HG03095 (cell line): ENCODE measurements at regions not wholly inside any gene's neighbourhood (a gene's known extent, or its start where the extent isn't known, plus 50 kb on each side); places are given as distances from the start of the nearest gene placed in this dataset.

Experiments used
- ATAC-seq: cut with Tn5 transposase; IDR thresholded peaks from one replicate; pipeline ENCODE4 v1.9.1; 2021; ENCODE audit warnings: moderate library complexity; ENCODE audit not compliant: unreplicated experiment

DNA sequence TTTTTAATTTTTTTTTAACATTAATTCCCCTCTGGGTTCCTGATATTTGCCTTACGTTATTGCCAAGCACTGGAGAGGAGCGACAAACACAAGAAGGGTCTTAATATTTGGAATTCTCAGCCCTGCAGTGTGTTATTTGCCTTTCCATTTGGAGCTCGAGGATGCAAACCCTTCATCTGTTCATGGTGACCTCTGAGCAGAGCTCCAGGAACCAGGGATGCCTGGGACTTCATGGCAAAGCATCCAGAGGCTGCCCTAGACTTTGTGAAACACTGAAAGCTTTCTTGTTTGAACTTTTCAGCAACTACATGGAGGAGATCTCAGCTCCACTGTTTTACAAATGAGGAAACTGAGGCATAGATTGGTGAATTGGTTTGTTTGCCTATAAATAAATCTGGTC, 254.2 kb downstream of the CBLN1 start:
- ATAC-seq, result no peak

DNA sequence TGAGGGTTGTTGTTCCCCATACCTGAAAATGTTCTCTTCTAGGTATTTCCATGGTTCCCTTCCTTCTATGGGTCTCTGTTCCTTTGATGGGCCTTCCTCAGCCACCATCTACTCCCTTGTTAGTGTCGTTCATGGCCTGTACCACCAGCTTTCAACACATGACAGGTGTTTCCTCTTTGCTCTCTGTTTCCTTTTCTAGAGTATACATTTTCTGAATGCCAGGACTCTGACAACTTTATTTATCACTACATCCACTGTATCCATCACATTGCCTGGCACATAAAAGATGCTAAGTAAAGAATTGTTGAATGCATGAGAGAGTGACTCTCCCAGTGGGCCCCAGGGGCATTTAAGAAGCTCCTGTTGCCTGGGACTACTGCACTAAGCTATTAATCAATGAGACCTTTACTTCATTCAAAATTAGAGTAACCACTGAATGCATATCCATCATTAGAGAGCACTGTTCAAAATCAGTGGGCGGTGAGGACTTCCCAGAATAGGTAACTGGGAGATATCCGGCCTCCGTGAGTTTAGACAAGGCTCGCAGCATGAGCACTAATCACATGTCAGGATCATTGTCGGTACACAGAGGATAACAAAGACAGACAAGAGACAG, 255.0 kb downstream of the CBLN1 start:
- no peak for ATAC-seq

DNA sequence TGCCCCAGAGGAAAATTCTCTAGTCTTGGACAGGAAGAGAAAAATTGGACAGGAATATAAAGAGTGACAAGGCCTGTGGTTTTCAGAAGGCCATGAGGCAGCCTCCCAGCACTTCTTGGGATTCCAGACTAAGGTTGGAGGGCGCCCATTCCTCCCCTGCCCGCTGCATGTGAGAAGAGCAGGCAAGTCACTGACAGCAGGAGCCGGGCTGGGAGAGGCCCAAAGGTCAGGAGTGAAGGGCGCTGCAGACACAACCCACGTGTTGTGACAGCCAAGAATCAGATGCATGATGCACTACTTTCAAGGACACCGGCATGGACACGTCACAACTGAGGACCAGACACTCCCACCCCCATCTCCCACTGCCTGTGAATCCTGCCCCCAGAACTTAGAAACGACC, 256.7 kb downstream of the CBLN1 start:
- ATAC-seq, result no peak

DNA sequence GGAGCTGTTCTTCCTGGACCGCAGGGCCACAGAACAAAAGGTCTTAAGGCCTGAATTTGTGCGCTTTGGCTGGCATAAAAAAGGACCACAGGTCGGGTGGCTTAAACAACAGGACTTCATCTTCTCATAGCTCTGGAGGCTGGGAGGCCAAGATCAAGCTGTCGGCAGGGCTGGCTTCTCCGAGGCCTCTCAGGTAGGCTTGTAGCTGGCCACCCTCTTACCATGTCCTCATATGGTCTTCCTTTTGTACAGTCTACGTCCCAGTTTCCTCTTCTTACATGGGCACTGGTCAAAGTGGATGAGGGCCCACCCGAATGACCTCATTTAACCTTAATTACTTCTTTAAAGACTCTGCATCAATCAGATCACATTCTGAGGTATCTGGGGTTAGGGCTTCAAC, 257.6 kb downstream of the CBLN1 start:
- ATAC-seq, result no peak

DNA sequence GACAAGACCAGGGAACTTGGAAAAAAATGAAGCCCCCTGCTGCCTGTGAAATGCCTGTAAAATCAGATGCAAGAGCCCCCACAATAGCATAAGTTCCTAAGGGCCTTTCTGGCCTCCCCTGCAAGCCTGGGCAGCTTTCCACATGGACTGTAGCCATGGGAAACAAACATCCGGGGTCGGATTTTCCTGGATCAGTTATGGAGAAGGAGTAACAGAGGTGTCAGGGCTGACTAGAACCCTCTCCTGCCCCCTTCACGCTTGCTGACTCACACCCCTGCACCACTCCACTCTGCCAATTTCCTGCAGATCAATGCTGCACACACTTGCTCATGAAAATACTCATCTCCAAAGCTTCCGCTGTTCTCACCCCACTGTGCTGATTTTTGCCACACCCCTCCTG, 258.6 kb downstream of the CBLN1 start:
- ATAC-seq, result no peak

DNA sequence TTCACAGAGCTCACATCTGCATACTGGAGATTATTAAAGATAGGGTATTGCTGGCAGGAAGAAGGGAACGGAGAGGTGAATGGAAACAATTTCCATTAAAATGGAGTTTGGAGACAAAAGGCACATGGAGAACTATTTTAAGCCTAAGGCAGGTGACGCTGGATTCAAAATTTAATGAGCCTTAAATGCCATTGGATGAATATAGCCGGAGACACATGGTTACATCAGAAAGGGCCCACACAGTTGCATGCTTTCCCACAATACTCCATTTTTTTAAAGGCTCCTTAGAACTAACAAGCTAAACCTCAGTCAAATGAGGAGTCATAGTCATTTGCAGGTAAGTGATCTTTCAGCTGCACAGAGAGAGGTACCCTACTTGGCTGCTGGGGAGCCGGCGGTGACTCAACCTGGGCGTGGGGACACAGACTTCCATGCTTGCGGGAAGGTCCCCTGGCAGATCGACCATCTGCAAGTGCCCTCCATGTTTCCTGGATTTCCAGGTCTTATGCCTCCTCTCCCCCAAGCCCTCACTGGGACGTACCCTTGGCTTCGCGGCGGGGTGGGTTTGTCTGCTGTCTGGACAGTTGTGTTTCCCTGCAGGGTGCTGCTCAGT, 259.2 kb downstream of the CBLN1 start:
- ATAC-seq, result no peak

DNA sequence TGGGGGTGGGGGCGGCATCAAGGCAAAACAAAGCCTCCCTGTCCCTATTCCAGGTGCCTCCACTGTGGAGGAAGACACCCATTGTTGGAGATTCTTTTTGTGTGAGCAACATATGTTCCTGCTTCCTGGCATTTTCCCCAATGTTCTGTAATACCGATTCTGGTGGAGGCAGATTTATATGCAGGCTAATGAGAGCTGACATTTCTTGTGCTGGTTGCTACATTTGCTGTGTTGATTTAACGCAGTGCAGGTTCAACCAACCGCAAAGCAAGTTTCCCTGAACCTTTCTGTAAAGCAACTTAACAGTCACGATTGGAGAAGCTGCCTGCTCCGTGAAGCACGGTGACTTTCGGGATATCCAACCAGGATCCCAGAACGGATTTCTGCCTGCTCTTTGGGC, 260.5 kb downstream of the CBLN1 start:
- ATAC-seq, result no peak

DNA sequence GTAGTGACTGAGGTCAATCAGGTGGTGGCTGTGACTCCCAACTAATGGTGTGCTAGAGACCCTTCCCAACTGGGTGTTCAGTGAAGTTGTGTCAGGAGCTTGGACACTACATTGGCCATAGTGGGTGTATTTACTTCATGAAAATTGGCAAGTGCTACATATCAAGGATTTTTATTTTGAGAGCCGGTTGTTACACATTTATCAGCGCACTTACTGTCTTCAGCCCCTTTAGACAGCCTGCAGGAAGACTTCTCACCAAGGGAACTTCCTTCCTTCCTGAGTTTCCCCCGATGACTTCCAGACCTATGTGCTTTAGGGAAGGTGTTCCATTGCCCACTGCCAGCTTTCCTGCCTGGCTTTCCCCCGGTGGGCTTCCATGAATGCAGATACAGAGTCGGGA, 261.2 kb downstream of the CBLN1 start:
- no peak for ATAC-seq

DNA sequence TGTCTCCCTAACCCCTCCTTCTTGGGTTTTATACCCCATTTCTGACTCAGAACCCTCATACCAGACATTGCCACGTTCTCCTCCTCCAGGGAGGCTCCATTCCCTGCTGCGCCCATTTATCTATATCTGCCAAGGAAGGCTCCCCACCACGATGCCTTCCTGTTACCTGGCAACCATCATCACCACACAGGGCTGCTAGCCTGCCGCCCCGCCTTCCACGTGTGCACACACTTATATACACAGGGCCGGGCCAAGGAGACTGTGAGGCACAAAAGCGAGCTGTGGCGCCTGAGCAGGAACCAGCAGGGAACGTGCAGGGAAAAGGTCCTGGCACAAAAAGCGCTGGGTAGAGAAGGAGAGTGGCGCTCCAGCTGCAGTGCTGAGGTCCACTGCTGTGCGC, 261.8 kb downstream of the CBLN1 start:
- ATAC-seq, result no peak

DNA sequence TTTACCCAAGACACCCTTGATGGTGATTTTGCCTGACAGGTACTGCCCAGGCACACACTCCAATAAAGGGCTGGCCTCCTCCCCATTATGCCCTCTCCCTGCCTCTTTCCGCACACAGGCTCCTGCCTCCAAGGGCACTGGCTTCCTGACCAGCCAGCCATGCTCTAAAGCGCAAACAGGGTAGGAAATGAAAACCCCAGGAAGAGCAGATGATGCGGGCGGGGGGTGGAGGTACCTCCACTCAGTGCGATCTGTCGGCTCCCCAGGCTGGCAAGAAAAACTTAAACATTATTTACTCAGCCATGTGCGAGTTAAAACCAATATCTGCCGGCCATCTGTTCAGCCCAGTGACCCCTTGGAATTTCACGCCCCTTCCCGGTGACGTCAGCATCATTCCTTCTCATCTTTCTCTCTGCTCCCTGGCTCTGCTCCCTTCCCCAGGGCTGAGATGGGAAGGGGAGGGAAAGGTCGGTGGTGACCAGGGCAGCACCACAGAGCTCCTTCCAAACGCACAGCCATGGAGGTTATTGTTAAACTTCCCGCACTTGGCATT, 262.5 kb downstream of the CBLN1 start:
- no peak for ATAC-seq

DNA sequence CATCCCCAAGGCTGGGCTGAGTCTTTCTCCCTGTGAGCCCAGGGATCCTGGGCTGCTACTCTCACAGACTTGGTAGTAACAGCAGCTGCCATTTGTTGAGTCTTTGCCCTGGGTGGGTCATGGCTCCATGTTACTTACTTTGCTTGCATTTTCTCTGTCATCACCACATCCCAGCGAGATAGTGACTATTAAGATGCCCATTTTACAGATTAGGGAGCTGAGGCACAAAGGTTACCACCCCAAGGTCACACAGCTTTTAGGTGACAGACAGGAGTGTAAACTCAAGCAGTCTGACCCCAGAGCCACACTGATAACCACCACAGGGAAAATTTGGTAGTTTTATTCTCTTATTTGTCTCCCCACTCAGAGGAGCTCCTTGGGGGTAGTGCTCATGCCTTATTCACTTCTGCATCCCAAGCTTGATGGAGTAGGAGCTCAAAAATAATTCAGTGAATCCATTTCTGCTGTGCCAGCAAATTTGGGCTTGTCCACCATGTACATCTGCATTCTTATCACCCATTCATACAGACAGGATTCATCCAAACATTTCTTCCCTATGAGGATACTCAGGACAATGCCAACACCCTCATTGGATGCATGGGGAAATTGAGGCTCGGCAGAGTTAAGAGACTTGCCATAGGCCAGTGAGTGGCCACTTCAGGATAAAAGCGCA, 263.2 kb downstream of the CBLN1 start:
- no peak for ATAC-seq

DNA sequence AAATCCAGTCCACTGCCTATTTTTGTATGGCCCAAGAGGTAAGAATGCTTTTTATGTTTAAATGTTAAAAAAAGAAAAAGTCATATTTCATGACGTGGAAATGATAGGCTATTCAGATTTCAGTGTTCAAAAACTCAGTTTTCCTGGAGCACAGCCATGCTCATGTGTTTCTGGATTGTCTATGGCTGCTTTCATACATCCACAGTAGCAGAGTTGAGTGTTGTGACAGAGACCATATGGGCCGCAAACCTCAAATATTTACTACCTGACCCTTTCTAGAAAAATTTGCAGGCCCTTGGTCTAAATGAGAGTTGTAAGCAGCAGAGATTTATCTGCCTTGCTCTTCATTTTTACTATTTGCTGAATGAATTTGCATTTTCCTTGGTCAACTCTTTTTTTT, 264.1 kb downstream of the CBLN1 start:
- ATAC-seq, result no peak

DNA sequence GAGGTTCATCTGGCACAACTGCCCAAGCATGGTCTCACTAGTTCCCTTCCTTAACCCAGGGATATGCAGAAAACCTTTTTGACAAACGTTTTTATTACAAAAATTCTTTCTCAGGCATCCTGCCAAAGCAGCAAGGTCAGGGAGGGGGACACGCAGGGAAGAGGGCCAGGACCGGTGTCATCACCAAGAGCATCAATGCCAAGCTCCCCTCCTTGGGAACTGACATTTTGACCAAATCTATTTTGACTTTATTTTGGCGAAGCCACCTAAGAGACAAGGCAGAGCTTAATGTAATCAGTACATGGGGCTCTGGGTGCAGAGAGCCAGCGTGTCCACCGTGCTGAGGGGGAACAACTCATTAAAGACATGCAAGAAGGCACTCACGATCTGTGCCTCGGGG, 265.2 kb downstream of the CBLN1 start:
- no peak for ATAC-seq

DNA sequence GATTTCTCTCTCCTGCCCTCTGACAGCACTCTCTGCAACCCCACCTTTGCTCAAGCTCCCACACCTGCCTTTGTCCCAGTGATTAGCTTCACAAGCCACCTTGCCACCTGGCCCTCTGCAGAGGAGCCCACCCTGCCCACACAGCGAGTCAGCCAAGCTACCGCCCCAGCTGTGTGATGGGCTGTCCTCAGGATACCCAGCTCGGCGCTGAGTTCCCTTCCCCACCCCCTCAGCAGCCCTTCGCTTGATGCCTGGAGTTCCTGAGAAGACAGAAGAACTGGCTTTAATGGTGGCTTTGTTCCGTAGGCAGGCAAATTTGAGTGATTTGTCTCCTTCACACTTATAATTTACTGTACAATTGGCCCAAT, 266.4 kb downstream of the CBLN1 start:
- no peak for ATAC-seq

DNA sequence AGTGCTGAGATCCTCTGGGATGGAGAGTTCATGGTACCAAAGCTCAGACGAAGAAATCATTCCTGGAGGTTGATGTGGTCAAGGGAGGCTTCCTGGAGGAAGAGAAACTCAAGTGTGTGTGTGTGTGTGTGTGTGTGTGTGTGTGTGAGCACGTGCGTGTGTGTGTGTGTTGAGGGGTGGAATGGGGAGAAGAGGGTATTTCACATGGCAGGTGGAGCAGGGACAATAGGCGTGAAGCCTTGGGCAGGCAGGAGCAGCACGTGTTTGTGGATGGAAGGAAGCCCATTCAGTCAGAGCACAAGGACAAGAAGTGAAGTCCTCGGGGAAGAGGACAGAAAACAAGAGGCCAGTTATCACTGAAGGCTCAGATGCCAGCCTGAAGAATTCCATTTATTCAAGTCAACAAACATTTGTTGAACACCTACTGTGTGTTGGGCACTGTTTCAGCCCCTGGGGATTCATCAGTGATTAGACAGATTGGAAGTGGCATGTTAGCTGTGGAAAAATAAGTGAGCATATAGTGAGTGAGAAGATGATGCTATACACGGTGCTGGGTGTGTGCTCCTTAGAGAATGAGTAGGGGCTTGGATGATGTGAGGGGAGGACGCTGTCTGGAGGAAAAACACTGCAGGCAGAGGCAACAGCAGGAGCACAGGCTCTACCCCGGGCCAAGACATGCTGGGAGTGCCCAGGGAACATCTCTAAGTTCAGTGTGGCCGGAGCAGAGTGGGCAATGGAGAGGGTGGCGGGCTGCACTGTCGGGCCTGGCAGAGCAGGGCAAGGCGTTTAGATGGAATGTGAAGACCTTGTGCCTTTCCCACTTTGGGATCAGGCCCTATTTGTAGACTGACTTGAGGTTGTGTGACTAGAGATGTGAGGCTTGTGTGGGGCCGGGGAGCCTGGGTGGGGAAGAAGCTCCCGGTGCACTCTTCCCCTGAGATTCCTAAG, 267.1 kb downstream of the CBLN1 start:
- ATAC-seq, result no peak

DNA sequence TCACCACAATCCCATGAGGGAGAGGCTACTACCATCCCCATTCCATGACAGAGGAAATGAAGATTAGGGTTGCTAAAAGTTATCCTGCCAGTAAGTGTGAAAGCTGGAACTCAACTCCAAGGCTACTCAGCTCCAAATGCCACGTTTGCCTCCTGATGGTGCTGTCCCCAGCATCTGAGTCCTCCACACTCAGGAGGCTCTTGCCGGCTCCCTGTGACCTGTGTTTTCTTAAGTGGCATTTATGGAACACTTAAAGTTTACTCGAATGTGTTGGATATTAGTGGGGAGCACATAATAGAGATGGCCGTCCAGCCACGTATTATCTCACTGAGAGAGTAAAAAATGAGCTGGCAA, 267.9 kb downstream of the CBLN1 start:
- ATAC-seq, result no peak

DNA sequence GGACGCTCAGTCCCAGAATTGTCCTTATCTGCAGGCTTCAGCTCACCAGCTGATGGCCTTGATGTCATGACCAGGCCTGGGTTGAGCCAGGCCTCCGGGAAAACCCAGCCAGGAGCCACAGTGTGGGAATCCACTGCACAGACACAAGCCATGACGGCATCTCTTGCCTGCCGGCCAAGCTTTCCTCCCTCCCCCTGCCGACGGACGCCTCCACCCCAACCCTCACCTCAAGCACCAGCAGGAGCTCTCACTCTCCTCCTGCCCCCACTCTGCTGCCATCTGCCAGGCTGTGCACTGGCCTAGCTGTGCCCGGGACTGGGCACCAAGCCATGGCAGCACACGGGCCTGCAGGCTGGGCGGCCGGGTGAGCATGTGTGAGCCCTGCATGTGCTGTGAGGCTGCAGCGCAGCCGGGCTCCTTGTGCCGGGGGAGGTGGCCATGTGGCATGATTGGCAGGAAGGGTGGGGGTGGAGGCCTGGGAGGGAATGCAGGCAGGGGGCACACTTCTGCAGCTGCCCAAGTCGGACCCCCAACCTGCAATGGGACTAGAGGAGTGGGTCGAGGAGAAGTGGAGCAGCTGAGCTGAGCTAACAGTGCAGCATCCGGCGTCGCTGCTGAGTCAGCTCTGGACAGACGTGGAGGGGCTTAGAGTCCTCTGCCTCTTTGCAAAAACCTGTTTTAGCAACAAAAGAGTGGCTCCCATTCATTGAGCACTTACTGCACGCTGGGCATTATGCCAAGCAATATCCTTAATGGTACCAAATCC, 268.5 kb downstream of the CBLN1 start:
- no peak for ATAC-seq

DNA sequence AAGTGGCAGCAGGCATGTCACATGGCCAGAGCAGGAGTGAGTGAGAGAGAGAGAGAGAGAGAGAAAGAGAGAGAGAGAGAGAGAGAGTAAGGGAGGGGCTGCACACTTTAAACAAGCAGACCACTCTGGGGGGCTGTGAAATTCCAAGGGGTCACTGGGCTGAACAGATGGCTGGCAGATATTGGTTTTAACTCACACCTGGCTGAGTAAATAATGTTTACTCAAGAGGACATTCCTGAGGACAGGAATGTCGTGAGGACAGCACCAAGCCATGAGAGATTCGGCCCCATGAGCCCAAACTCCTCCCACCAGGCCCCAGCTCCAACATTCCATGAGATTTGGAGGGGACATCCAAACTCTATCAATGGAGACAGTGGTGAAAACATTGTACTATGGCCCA, 269.7 kb downstream of the CBLN1 start:
- no peak for ATAC-seq

DNA sequence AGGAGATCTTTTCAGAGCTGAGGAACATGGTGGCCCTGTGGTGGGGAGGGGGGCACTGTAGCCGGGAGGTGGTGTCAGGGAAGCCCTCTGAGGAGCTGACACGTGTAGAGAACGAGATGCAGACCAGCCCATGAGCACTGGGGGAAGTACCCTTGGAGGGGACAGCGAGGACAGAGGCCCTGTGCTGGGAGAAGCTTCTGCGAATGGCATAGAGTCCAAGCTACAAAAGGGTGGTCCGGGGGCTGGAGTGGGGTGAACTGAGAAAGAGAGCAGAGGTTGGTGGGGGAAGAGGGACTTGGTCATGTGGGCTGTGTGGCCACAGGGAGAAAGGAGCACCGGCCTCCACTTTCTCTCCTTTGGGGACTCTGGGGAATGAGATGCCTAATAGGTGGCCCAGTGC, 270.8 kb downstream of the CBLN1 start:
- ATAC-seq, result no peak

DNA sequence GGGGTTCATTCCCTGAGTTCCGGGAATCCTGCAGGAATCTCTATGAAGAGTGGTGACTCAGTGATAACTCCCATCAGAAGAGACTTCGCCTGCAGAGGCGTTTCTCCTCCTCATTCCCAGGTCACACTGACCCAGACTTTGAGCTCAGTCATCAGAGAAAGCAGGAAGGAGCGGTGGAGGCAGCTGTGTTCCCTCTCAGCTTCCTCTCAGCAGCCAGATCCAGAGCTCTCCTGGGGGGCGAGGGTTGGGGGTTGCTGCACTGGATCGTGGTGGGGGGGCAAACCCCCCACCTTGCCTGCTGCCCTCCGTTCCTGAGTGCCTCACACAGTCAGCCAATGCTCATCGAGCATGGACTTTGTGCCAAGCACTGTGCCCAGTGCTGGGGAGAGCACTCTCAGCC, 271.2 kb downstream of the CBLN1 start:
- ATAC-seq, result no peak

DNA sequence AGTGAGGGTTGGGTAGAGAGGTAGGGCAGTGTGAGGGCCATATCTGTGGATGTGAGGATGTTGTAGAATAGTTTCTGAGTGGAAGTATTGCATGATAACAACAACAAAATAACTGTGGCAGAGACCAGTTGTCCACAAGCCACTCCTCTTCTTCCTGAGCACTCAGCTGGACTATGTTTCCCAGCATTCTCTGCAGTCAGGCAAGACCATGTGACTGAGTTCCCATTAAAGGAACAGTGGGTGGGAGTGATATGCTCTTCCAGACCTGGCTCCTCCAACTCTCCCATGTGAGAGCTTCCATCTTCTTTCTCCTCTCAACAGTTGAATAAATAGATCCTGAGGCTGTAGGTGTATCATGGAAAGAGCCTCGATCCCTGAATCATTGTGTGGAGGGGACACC, 272.4 kb downstream of the CBLN1 start:
- no peak for ATAC-seq
